ENCODE measurements at regions not wholly inside any gene's neighbourhood (a gene's known extent, or its start where the extent isn't known, plus 50 kb on each side); places are given as distances from the start of the nearest gene placed in this dataset.
"Not testable (repeated sequence)": the region's sequence is repeated elsewhere in the genome, so short reads cannot be mapped to it uniquely, and the experiment has no call there.

DNA sequence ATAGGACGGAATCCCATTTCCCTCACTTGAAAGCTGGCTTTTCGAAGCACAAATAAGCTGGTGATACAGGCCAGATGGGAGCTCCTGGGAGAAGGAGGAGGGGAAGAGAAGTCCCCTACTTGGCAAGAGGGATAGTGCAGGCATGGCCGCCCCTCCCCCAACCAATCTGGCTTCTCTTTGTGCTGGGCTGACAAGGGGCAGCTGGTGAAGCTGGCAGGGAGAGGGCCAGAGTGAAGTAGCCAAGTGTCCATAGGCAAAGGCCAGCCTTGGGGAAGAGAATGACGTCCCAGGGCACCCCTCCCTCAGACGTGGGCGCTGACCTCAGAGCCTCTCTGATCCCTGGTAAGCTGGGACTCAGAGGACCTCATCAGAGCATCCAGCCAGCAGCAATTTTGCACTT, 78.7 kb upstream of the GRAMD1B start:
- Histone ChIP-seq H3K27me3 (ENCODE audit: insufficient read depth, low read length, poor library complexity, severe bottlenecking) (no peaks in the 10 kb centered on the region), H3F3A (ENCODE audit: low read depth) (no peaks in the 10 kb centered on the region), H3K79me2 (ENCODE audit: insufficient read depth, low read length) (no peaks in the 10 kb centered on the region), H3K9ac (ENCODE audit: low read depth, low read length, poor library complexity, severe bottlenecking) (no peak overlapping the region), H2AFZ (ENCODE audit: low read length) (no peak overlapping the region), H4K20me1 (ENCODE audit: insufficient read depth, low read length, poor library complexity, severe bottlenecking) (no peaks in the 10 kb centered on the region), H3K4me1 (ENCODE audit: insufficient read depth, low read length, poor library complexity, severe bottlenecking) (no peaks in the 10 kb centered on the region), H3K9me2 (replicated peaks; ENCODE audit: low read depth, low read length) (no peaks in the 10 kb centered on the region), H3K4me2 (ENCODE audit: low read depth, low read length, poor library complexity, severe bottlenecking) (no peak overlapping the region), H3K9me3 (ENCODE audit: insufficient read depth, low read depth, low read length) (no peaks in the 10 kb centered on the region), H3K36me3 (ENCODE audit: insufficient read depth, low read length) (no peaks in the 10 kb centered on the region), H3K4me3 (ENCODE audit: low read length, poor library complexity, severe bottlenecking) (no peak overlapping the region)
- TF ChIP-seq, protein P1, sequence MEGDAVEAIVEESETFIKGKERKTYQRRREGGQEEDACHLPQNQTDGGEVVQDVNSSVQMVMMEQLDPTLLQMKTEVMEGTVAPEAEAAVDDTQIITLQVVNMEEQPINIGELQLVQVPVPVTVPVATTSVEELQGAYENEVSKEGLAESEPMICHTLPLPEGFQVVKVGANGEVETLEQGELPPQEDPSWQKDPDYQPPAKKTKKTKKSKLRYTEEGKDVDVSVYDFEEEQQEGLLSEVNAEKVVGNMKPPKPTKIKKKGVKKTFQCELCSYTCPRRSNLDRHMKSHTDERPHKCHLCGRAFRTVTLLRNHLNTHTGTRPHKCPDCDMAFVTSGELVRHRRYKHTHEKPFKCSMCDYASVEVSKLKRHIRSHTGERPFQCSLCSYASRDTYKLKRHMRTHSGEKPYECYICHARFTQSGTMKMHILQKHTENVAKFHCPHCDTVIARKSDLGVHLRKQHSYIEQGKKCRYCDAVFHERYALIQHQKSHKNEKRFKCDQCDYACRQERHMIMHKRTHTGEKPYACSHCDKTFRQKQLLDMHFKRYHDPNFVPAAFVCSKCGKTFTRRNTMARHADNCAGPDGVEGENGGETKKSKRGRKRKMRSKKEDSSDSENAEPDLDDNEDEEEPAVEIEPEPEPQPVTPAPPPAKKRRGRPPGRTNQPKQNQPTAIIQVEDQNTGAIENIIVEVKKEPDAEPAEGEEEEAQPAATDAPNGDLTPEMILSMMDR (conservative IDR thresholded peaks at IDR 0.05; ENCODE audit: low read length), result no peak
- no peak for TF ChIP-seq EZH2phosphoT487 (IDR thresholded peaks at IDR 0.05; ENCODE audit: borderline replicate concordance)

DNA sequence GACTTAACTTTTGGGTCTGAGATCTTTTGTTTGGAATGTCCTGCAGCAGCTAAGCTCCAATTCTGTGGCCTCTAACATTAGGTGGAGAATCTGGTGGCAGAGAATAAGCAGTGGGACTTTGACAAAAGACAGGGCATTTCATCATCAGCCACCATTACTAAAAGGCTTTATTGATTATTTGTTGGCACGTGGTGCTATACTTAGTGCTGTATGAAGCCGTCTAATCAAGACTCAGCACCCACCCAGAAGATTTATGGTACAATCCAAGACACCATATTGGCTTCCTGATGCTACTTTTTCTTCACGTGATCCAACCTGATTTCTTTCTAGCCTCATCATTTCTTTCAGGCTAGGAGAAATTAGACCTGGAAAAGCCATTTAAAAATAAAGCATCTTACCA, 80.7 kb upstream of the GRAMD1B start:
- H3K9ac ChIP-seq (ENCODE audit: low read depth, low read length, poor library complexity, severe bottlenecking), result no peak overlapping the region
- H3F3A ChIP-seq (ENCODE audit: low read depth), result no peaks in the 10 kb centered on the region
- no peak overlapping the region for H3K4me3 ChIP-seq (ENCODE audit: low read length, poor library complexity, severe bottlenecking)
- no peaks in the 10 kb centered on the region for H3K9me2 ChIP-seq (replicated peaks; ENCODE audit: low read depth, low read length)
- H3K79me2 ChIP-seq (ENCODE audit: insufficient read depth, low read length), result no peaks in the 10 kb centered on the region
- H3K4me2 ChIP-seq (ENCODE audit: low read depth, low read length, poor library complexity, severe bottlenecking), result no peak overlapping the region
- no peaks in the 10 kb centered on the region for H4K20me1 ChIP-seq (ENCODE audit: insufficient read depth, low read length, poor library complexity, severe bottlenecking)
- H2AFZ ChIP-seq (ENCODE audit: low read length), result no peak overlapping the region
- H3K27me3 ChIP-seq (ENCODE audit: insufficient read depth, low read length, poor library complexity, severe bottlenecking), result no peaks in the 10 kb centered on the region
- no peaks in the 10 kb centered on the region for H3K9me3 ChIP-seq (ENCODE audit: insufficient read depth, low read depth, low read length)
- TF ChIP-seq, protein P1 (conservative IDR thresholded peaks at IDR 0.05; ENCODE audit: low read length), result no peak
- no peak for TF ChIP-seq EZH2phosphoT487 (IDR thresholded peaks at IDR 0.05; ENCODE audit: borderline replicate concordance)
- no peaks in the 10 kb centered on the region for H3K4me1 ChIP-seq (ENCODE audit: insufficient read depth, low read length, poor library complexity, severe bottlenecking)
- no peaks in the 10 kb centered on the region for H3K36me3 ChIP-seq (ENCODE audit: insufficient read depth, low read length)

DNA sequence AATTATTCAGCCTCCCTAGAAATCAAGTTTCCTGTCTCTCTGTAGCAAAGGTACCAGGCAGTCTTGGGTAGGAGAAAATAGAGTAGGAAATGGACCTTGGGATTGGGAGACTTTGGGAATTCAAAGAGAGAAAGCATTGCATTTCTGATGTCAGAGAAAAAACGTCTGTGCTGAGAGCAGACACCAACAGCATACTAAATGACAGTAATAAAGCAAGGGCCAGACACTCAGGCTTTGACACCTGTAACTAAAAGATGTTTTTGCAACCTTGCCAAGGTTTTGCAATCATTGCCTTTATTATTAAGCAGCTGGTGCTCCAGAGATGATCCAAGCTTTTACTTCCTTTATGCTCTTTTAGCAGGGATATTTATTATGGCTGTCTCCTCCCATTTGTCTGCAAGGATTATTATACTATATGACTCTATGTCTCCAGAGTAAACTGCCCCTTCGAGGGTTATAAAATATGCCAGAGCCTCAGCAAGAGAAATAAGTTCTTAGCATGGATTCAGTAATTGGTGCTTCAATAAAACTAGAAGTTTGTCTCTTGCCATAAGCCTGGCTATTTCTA, 85.2 kb upstream of the GRAMD1B start:
- no peaks in the 10 kb centered on the region for H3K79me2 ChIP-seq (ENCODE audit: insufficient read depth, low read length)
- no peak overlapping the region for H3K9ac ChIP-seq (ENCODE audit: low read depth, low read length, poor library complexity, severe bottlenecking)
- no peaks in the 10 kb centered on the region for H3K4me1 ChIP-seq (ENCODE audit: insufficient read depth, low read length, poor library complexity, severe bottlenecking)
- no peak overlapping the region for H2AFZ ChIP-seq (ENCODE audit: low read length)
- H3K4me2 ChIP-seq (ENCODE audit: low read depth, low read length, poor library complexity, severe bottlenecking), result no peak overlapping the region
- H3K36me3 ChIP-seq (ENCODE audit: insufficient read depth, low read length), result no peaks in the 10 kb centered on the region
- no peaks in the 10 kb centered on the region for H3K9me2 ChIP-seq (replicated peaks; ENCODE audit: low read depth, low read length)
- no peaks in the 10 kb centered on the region for H3K9me3 ChIP-seq (ENCODE audit: insufficient read depth, low read depth, low read length)
- no peak for TF ChIP-seq EZH2phosphoT487 (IDR thresholded peaks at IDR 0.05; ENCODE audit: borderline replicate concordance)
- TF ChIP-seq, protein P1 (conservative IDR thresholded peaks at IDR 0.05; ENCODE audit: low read length), result no peak
- H3K4me3 ChIP-seq (ENCODE audit: low read length, poor library complexity, severe bottlenecking), result no peak overlapping the region
- no peaks in the 10 kb centered on the region for H3F3A ChIP-seq (ENCODE audit: low read depth)
- H3K27me3 ChIP-seq (ENCODE audit: insufficient read depth, low read length, poor library complexity, severe bottlenecking), result no peaks in the 10 kb centered on the region
- H4K20me1 ChIP-seq (ENCODE audit: insufficient read depth, low read length, poor library complexity, severe bottlenecking), result no peaks in the 10 kb centered on the region

DNA sequence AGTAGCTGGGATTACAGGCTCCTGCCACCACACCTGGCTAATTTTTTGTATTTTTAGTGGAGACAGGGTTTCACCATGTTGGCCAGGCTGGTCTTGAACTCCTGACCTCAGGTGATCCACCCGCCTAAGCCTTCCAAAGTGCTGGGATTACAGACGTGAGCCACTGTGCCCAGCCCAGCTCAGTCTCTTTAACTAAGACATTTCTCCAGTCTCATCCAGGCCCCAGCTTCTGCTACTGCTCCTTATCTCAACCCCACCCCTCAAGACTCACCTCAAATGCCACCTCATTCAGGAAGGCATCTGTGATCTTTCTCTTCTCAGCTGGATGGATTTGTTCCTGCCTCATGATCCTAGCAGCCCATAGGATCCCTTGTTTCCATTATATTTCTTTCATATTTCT, 85.9 kb upstream of the GRAMD1B start:
- not testable (repeated sequence) for H3F3A ChIP-seq (ENCODE audit: low read depth); H3K4me2 ChIP-seq (ENCODE audit: low read depth, low read length, poor library complexity, severe bottlenecking); H3K27me3 ChIP-seq (ENCODE audit: insufficient read depth, low read length, poor library complexity, severe bottlenecking); H3K36me3 ChIP-seq (ENCODE audit: insufficient read depth, low read length); H3K9me2 ChIP-seq (replicated peaks; ENCODE audit: low read depth, low read length); H3K79me2 ChIP-seq (ENCODE audit: insufficient read depth, low read length); H3K9me3 ChIP-seq (ENCODE audit: insufficient read depth, low read depth, low read length); H3K4me1 ChIP-seq (ENCODE audit: insufficient read depth, low read length, poor library complexity, severe bottlenecking); H4K20me1 ChIP-seq (ENCODE audit: insufficient read depth, low read length, poor library complexity, severe bottlenecking); H3K9ac ChIP-seq (ENCODE audit: low read depth, low read length, poor library complexity, severe bottlenecking); H3K4me3 ChIP-seq (ENCODE audit: low read length, poor library complexity, severe bottlenecking); H2AFZ ChIP-seq (ENCODE audit: low read length)

All from Loucy (cell line).